ENCODE measurements at regions not wholly inside any gene's neighbourhood (a gene's known extent, or its start where the extent isn't known, plus 50 kb on each side); places are given as distances from the start of the nearest gene placed in this dataset.
A peak's percentile ranks its signal among the peaks of the same experiment; 100 is the strongest.

- no peak overlapping the region for H3K4me3 ChIP-seq
- no peak for DNase-seq (ENCODE audit: low read depth, low spot score)
- TF ChIP-seq POLR2AphosphoS5 (IDR thresholded peaks at IDR 0.05; ENCODE audit: borderline replicate concordance, low read depth, low read length), result no peak
- TF ChIP-seq EZH2 (IDR thresholded peaks at IDR 0.05), result no peak
- TF ChIP-seq FOXP2 (optimal IDR thresholded peaks at IDR 0.05; ENCODE audit: control extremely low read depth, extremely low read length, insufficient read depth), result no peak
- no peaks in the 10 kb centered on the region for H3K9me3 ChIP-seq (ENCODE audit: low read depth, low read length)
- H3K27ac ChIP-seq, result no peak overlapping the region
- H3K36me3 ChIP-seq (ENCODE audit: insufficient read depth, low read length), result no peaks in the 10 kb centered on the region
- no peak overlapping the region for H3K9ac ChIP-seq (ENCODE audit: insufficient read length)
Measured at GRCh38 chr11:111010391-111011274, 234.9 kb upstream of the POU2AF2 start.

GRCh38 chr11:111006227-111006626 lies 239.3 kb upstream of the POU2AF2 start:
- TF ChIP-seq POLR2AphosphoS5 (IDR thresholded peaks at IDR 0.05; ENCODE audit: borderline replicate concordance, low read depth, low read length) (no peak), EZH2 (IDR thresholded peaks at IDR 0.05) (no peak), FOXP2 (optimal IDR thresholded peaks at IDR 0.05; ENCODE audit: control extremely low read depth, extremely low read length, insufficient read depth) (no peak)
- no peak for DNase-seq (ENCODE audit: low read depth, low spot score)

GRCh38 chr11:111001986-111002611 lies 243.4 kb upstream of the POU2AF2 start:
- no peak for TF ChIP-seq EZH2 (IDR thresholded peaks at IDR 0.05)
- TF ChIP-seq FOXP2 (optimal IDR thresholded peaks at IDR 0.05; ENCODE audit: control extremely low read depth, extremely low read length, insufficient read depth), result no peak
- TF ChIP-seq POLR2AphosphoS5 (IDR thresholded peaks at IDR 0.05; ENCODE audit: borderline replicate concordance, low read depth, low read length), result no peak
- Histone ChIP-seq H3K9ac (ENCODE audit: insufficient read length) (no peak overlapping the region), H3K4me3 (no peak overlapping the region), H3K9me3 (ENCODE audit: low read depth, low read length) (no peaks in the 10 kb centered on the region), H3K27ac (no peak overlapping the region), H3K36me3 (ENCODE audit: insufficient read depth, low read length) (no peaks in the 10 kb centered on the region)
- no peak for DNase-seq (ENCODE audit: low read depth, low spot score)

More at GRCh38 chr11:111006227-111006626, 239.3 kb upstream of the POU2AF2 start:
- H3K9me3 ChIP-seq (ENCODE audit: low read depth, low read length), result no peaks in the 10 kb centered on the region
- peak overlapping the region; percentile 78 for H3K4me3 ChIP-seq
- peak overlapping the region; percentile 81 for H3K9ac ChIP-seq (ENCODE audit: insufficient read length)
- peak overlapping the region; percentile 100 for H3K27ac ChIP-seq
- H3K36me3 ChIP-seq (ENCODE audit: insufficient read depth, low read length), result no peaks in the 10 kb centered on the region

- Histone ChIP-seq H3K4me3 (no peak overlapping the region), H3K9ac (ENCODE audit: insufficient read length) (no peak overlapping the region), H3K36me3 (ENCODE audit: insufficient read depth, low read length) (no peaks in the 10 kb centered on the region), H3K27ac (peak overlapping the region; percentile 16; the same call in 1 of the 2 replicates), H3K9me3 (ENCODE audit: low read depth, low read length) (no peaks in the 10 kb centered on the region)
- TF ChIP-seq EZH2 (IDR thresholded peaks at IDR 0.05) (no peak), POLR2AphosphoS5 (IDR thresholded peaks at IDR 0.05; ENCODE audit: borderline replicate concordance, low read depth, low read length) (no peak), FOXP2 (optimal IDR thresholded peaks at IDR 0.05; ENCODE audit: control extremely low read depth, extremely low read length, insufficient read depth) (no peak)
- DNase-seq (ENCODE audit: low read depth, low spot score), result no peak
Measured at GRCh38 chr11:111001081-111001430, 244.5 kb upstream of the POU2AF2 start.

GRCh38 chr11:111000400-111001080 lies 245.0 kb upstream of the POU2AF2 start:
- H3K27ac ChIP-seq, result peak overlapping the region; percentile 16
- H3K9me3 ChIP-seq (ENCODE audit: low read depth, low read length), result no peaks in the 10 kb centered on the region
- no peaks in the 10 kb centered on the region for H3K36me3 ChIP-seq (ENCODE audit: insufficient read depth, low read length)
- DNase-seq (ENCODE audit: low read depth, low spot score), result no peak
- TF ChIP-seq POLR2AphosphoS5 (IDR thresholded peaks at IDR 0.05; ENCODE audit: borderline replicate concordance, low read depth, low read length) (no peak), FOXP2 (optimal IDR thresholded peaks at IDR 0.05; ENCODE audit: control extremely low read depth, extremely low read length, insufficient read depth) (no peak), EZH2 (IDR thresholded peaks at IDR 0.05) (no peak)
- H3K4me3 ChIP-seq, result no peak overlapping the region
- H3K9ac ChIP-seq (ENCODE audit: insufficient read length), result no peak overlapping the region

GRCh38 chr11:110992481-110992880 lies 253.0 kb upstream of the POU2AF2 start:
- Histone ChIP-seq H3K36me3 (ENCODE audit: insufficient read depth, low read length) (no peaks in the 10 kb centered on the region), H3K9me3 (ENCODE audit: low read depth, low read length) (no peaks in the 10 kb centered on the region), H3K9ac (ENCODE audit: insufficient read length) (no peak overlapping the region), H3K4me3 (no peak overlapping the region; the same call in 1 of the 2 replicates), H3K27ac (peak overlapping the region; percentile 58; the same call in 1 of the 2 replicates)
- no peak for TF ChIP-seq POLR2AphosphoS5 (IDR thresholded peaks at IDR 0.05; ENCODE audit: borderline replicate concordance, low read depth, low read length)
- TF ChIP-seq FOXP2 (optimal IDR thresholded peaks at IDR 0.05; ENCODE audit: control extremely low read depth, extremely low read length, insufficient read depth), result no peak
- no peak for TF ChIP-seq EZH2 (IDR thresholded peaks at IDR 0.05)
- no peak for DNase-seq (ENCODE audit: low read depth, low spot score)

GRCh38 chr11:110991661-110992355 lies 253.7 kb upstream of the POU2AF2 start:
- Histone ChIP-seq H3K27ac (peak overlapping the region; percentile 79), H3K9ac (ENCODE audit: insufficient read length) (peak overlapping the region; percentile 14), H3K36me3 (ENCODE audit: insufficient read depth, low read length) (no peaks in the 10 kb centered on the region), H3K9me3 (ENCODE audit: low read depth, low read length) (no peaks in the 10 kb centered on the region), H3K4me3 (peak overlapping the region; percentile 46; the same call in 1 of the 2 replicates)
- TF ChIP-seq FOXP2 (optimal IDR thresholded peaks at IDR 0.05; ENCODE audit: control extremely low read depth, extremely low read length, insufficient read depth) (no peak), EZH2 (IDR thresholded peaks at IDR 0.05) (no peak)
- no peak for DNase-seq (ENCODE audit: low read depth, low spot score)

Data from SK-N-MC (cell line).